ENCODE measurements at regions not wholly inside any gene's neighbourhood (a gene's known extent, or its start where the extent isn't known, plus 50 kb on each side); places are given as distances from the start of the nearest gene placed in this dataset.

DNA sequence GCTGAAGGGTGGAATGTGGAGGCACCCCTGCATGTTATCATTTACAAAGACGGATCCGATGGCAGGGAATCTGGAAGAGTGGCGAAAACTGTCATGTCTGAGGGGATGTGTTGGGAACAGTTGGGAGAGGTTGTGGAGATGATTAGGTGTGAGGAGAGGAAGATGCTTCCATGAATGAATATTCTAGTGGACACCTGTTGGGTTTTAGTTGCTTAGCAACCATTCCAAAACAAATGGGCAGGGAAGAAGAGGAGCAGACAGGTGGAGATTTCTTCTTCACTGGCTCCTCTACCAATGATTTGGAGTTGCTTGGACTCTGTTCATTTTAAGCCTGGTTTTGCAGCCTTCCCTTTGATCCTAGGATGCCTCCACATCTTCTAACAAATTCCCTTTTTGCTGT lies 465.3 kb upstream of the CLINT1 start:
- DNase-seq, result peak; percentile 52

GRCh38 chr5:158322620-158323019 lies 463.7 kb upstream of the CLINT1 start:
- no peak for DNase-seq

DNA sequence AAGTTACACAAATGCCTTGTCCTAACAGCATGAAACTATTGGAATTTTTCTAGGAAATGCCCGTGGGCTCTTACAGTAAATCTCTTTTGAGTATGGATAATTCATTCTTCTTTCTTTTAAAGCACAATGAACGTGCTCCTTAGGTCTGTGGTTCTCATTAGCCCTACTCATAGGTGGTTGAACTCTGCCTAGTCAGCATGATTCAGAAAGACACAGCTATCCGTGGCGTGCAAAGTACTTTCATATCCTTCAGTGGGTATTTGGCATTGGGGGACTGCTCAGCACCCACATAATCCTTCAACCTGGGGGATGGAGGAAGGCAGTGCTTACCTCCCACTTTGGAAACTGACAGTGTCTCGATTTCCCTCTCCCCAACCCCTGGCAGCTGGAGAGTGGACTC lies 462.0 kb upstream of the CLINT1 start:
- DNase-seq, result no peak

DNA sequence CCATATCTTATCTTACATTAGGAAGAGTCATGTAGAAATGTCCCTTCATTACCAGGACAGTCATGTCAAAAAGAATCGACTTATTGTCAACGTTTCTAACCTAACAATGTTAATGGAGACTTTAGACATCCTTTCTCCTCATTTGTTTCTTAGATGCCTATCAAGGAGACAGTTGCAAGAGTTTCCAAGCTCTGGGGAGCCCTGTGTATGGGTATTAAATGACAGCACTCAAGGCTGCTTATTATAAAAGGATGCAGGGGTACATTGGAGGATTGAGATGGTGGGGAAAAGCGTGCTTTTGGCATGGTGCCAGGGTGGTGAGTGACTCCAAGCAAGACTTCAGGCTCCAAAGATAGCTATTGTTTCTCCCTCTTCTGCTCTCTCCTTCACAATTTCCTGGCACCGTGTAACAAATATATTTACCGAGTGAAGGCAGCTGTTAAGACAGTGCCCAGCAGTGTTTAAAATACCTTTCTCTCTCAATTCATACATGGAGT lies 461.3 kb upstream of the CLINT1 start:
- DNase-seq, result peak; percentile 76

GRCh38 chr5:158317507-158317906 lies 458.6 kb upstream of the CLINT1 start:
- DNase-seq, result peak; percentile 95

DNA sequence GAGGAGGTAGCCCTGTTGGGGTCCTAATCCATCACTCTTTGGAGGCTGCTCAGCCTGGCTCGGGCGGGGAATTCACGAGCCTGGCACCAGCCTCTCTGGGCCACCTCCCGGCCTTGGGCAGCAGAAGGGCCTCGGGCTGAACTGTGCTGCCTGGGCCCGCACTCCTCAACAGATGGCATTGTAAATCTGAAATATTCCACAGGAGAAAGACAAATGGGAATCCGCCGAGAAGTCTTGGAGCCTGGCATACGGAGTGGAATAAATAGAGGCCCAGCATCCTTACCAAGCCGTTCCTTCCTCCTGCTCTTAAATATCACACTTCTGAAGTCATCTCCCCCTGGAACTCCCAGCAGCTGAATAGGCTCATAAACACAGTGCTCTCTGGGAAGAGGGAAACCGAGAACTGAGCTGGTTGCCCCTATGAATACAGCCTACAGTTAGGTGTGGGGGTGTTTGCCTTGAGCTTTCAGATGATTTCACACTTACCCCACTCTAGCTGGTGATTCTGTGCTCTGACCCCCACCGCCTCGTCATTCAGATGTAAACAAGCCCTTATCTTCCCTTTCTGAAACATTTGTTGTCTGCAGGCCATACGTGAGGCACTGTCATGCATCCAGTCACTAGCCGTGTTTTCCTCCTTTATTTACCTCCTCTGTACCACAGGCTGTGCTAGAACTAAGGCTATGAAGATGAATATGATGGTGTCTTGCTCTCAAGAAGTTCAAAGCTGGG lies 455.0 kb upstream of the CLINT1 start:
- peak; percentile 5 for DNase-seq

GRCh38 chr5:158313027-158313732 lies 454.2 kb upstream of the CLINT1 start:
- DNase-seq, result no peak

DNA sequence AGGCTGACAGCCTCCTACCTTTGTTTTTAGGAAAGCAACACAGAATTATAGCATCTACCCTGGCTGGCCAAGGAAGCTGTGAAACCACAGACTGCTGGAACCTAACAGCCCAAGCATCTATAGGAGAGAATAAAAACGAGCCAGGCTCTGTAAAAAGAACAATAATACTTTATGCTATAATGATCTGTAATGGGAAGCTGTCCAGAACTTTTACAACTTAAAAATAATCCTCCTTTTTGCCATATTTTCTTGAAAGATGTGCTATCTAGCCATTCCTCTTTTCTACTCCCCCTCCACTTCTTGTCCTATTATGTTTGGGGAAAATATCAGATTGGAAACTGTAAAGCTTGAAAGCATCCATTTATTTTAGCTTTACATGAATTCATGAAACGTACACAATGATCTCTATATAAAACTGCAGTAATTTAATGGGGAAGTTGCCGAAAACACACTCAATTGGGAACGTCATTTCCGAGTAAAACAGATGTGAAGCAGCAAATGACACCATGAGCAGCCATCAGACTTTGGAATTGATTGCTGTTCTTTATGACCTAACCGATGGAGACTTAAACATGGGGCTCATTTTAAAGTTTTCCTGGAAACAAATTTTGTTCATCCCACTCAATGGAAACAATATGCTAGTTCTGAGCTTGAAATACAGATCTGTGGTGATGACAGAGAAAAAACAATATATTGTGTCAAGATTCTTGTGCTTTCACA lies 450.3 kb upstream of the CLINT1 start:
- no peak for DNase-seq

DNA sequence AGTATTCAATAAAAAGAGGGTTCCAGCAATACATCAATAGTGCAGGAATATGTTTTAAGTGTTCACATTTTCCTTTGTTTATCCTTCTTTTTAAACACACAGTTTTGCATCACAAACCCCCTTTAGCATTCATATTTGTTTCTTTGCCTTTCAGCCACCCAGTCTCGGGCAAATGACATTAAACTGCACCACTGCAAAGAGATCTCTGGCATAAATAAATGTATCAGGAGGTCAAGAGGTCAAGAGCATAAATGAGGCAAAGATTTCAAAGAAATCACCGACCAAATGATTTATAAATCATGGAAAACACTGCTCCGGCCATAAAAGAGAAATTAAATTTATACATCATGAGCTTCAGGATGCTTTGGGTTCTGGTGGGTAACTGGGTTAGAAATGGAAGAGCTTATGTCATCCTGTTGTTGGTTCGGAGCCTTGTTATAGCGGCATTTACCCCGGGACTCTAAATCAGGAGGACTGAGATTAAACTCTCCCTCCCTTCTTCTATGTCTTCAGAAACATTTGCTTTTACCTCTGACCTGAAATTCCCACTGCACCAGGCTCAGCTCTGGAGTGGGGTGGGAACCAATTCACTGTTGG lies 449.6 kb upstream of the CLINT1 start:
- DNase-seq, result no peak

GRCh38 chr5:158305861-158306260 lies 446.9 kb upstream of the CLINT1 start:
- no peak for DNase-seq

GRCh38 chr5:158304607-158305006 lies 445.7 kb upstream of the CLINT1 start:
- peak; percentile 78 for DNase-seq

DNA sequence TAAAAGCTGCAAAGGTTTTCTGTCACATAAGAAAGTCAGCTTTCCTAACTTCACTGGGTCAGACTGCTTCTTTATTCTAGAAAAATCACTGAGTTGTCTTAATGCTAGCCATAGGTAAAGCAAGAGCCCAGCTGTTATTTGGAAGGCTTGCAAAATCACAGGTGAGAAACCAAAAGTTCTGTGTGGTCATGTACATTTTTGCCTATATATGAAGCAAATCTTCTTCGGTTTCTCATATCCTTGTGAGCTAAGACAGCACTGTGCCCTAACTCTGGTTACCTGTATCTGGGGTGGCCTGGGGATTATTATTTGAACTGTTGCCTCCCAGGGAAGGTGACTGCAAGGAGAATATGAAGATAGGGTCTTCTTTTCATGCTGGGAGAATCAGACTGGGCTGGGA lies 444.9 kb upstream of the CLINT1 start:
- no peak for DNase-seq

DNA sequence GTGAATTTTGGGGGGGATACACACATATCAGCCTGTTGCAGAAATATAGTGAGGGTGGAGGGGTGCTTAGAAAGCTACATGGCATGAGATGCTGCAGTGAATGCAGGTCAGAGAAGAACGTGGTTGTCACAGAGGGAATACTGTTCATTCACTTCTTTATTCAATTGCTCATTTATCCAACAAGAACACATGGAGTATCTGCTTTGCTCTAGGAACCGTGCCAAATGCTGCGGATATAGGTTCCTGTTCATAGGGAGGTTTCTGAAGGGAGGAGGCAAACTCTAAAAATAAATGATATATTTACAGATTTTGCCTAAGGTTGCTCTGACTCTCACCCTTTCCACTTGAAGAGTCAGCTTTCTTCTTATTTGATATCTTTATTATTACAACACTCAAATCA lies 444.3 kb upstream of the CLINT1 start:
- no peak for DNase-seq

- DNase-seq, result no peak
Observed at GRCh38 chr5:158302029-158302428, 443.1 kb upstream of the CLINT1 start.

GRCh38 chr5:158301186-158301585 lies 442.2 kb upstream of the CLINT1 start:
- peak; percentile 13 for DNase-seq

GRCh38 chr5:158300256-158300655 lies 441.3 kb upstream of the CLINT1 start:
- no peak for DNase-seq

- DNase-seq, result no peak
Observed at GRCh38 chr5:158297002-158297527, 438.1 kb upstream of the CLINT1 start.

DNA sequence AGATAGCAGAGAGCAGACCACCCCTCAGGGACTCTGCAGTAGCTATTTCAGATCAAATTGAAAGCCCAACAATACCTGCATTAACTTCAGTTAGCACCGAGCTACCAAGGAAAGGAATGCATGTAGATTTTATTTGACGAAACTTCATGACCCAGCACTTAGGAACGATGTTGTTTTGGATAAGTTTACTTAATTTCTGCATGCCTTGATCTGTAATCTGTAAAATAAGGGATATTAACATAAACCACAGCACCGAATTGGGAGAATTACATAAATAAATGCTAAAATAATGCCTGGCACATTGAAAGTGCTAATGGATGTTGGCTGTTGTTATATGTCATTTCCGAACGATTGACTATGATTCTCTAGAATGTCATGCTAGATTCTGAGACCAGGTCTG lies 435.8 kb upstream of the CLINT1 start:
- no peak for DNase-seq

DNA sequence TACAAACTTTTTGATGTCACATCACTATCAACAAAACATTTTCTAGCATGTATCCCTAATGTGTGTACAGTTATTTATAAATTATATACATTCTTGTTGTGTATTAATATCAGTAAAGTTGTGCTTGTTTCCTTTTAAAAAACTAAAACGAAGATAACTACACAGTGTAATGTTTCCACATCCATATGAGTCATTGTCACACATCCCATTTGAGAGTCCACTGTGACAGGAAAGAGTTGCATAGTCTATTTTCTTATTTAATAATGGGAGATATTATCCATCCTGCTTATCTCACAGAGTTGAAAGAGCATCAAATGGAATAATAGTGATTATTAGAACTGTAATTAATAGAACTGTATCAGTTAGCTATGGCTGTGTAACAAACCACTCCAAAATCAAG lies 434.0 kb upstream of the CLINT1 start:
- no peak for DNase-seq

GRCh38 chr5:158289967-158290366 lies 431.0 kb upstream of the CLINT1 start:
- DNase-seq, result no peak

DNA sequence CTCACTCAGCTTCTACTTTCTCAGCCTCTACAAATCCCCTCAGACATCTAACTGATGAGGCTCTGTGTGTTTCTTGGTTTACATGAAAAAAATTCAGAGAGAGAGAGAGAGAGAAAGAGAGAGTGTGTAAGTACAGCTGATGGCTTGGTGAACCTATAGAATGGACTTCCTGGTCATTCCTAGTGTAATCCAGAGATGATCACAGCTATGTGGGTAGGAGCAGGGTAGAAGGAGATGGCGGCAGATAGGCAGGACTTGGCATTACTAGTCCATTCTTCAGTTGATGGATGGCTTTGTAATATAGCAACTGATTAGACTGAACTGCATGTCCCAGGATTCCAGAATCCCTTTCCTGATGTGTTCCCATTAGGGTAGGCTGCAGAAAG lies 429.3 kb upstream of the CLINT1 start:
- DNase-seq, result no peak

DNA sequence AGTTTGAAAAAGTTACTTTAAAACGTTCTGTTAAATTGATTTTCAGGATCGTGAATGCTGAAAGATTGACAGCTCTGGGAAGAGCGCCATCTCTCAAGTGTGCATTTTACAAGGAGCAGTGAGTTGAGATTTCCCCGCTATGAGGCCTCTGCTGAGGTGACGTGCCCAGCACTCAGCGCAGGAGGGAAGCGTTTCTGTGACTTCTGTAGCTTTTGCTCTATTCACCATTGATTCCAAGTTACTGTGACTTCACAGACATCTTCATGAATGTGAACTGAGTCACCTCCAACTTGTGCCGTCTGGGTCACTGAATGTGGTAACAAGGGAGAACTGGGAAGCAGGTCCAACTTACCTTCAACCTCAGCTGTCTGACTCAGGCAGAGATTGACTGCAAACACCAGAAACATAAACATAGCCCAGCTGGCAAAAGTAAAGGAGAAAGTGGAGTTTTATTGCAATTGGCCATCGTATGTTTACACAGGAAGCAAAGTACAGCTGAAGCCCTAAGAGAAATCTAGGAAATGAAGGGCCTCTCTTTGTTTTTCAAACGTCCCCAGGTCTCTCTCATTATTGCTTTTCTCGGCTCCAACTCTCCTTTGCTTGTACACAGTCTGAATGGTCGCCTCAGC lies 428.8 kb upstream of the CLINT1 start:
- DNase-seq, result no peak

GRCh38 chr5:158286827-158287226 lies 427.9 kb upstream of the CLINT1 start:
- DNase-seq, result no peak
